SJSA1 (cell line): ENCODE measurements at regions not wholly inside any gene's neighbourhood (a gene's known extent, or its start where the extent isn't known, plus 50 kb on each side); places are given as distances from the start of the nearest gene placed in this dataset.

Experiments used
- DNase-seq, 2 experiments: peaks; one replicate each; pipeline ENCODE4 v3.0.0-alpha.2; 2015 to 2020; ENCODE audit warnings: low spot score in 2 of 2, low read depth in 1 of 2
- H3K27ac ChIP-seq: fragments of 250-450 bp; sonication (Bioruptor Pico); 2 replicates; pipeline ENCODE4 v1.5.1; 2020; ENCODE audit warnings: mild to moderate bottlenecking, moderate library complexity
- H3K27me3 ChIP-seq: fragments of 250-450 bp; sonication (Bioruptor Pico); replicated peaks from 2 replicates; pipeline ENCODE4 v1.5.1; 2020; ENCODE audit warnings: mild to moderate bottlenecking, moderate library complexity
- H3K36me3 ChIP-seq: fragments of 250-450 bp; sonication (Bioruptor Pico); 2 replicates; pipeline ENCODE4 v1.5.1; 2020; ENCODE audit warnings: mild to moderate bottlenecking
- H3K4me1 ChIP-seq: fragments of 250-450 bp; sonication (Bioruptor Pico); replicated peaks from 2 replicates; pipeline ENCODE4 v1.6.1; 2021; ENCODE audit warnings: mild to moderate bottlenecking
- H3K4me3 ChIP-seq: fragments of 250-450 bp; sonication (Bioruptor Pico); 2 replicates; pipeline ENCODE4 v1.5.1; 2020; ENCODE audit warnings: mild to moderate bottlenecking
- H3K9me3 ChIP-seq: fragments of 250-450 bp; sonication (Bioruptor Pico); replicated peaks from 2 replicates; pipeline ENCODE4 v1.5.1; 2020; ENCODE audit warnings: mild to moderate bottlenecking

DNA sequence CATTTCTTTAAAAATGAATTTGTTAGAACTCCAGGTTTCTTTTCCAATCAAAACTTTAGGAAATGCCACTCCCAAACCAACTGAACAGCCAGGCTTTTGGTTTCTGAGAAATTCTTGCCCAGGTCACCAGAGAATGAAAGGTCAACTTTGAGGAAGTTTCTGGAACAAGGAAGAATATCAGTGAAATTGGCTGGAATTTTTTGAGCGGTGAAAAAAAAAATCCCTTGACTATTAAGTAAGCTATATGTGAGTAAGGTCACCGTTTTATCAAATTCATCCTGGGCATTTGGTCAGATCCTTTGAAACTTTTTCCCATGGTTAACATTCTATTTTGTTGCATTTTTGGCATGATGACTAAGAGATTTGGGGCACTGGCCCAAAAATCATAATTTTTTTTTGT, 469.3 kb downstream of the LTN1 start:
- Histone ChIP-seq H3K4me3 (no peak overlapping the region), H3K27ac (no peak overlapping the region), H3K36me3 (no peaks in the 10 kb centered on the region), H3K27me3 (no peaks in the 10 kb centered on the region), H3K9me3 (no peaks in the 10 kb centered on the region), H3K4me1 (peaks cover 5% of the 10 kb centered on the region; the same call in 1 of the 2 replicates)
- no peak for DNase-seq

DNA sequence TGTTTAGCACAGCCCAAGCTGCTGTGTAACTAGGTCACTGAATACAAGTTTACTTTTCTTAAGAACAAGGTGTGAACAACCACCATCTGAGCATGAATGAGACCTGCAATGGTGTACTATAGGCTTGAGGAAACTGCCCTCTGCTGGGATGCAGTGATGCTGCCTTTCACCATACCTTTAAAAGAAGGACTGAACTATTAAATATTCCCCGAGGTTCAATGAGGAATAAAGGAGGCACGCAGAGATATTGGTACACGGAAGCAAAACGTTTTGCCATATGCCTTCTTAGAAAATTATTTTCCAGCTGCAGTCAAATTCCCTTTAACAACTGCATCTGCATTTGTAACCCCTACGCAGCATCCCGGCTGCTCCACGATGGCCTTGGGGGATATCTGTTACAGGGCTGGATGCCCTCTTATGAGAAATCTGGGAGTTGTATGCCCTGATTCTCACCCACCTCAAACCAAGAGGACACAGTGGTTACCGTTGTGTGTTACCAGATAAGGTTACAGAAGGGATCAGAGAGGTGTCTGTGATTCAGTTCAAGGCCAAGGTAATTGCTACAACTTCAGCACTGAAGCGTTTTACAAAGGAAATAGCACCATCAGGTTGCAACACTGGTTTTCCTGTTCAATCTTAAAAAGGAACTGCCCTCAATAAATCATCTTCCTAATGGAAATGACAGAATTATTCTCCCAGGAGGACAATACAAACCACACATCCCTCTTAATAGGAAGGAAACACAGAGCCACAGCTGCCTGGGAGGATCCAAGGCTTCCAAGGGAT, 470.5 kb downstream of the LTN1 start:
- Histone ChIP-seq H3K4me1 (peaks cover 5% of the 10 kb centered on the region; the same call in 1 of the 2 replicates), H3K27ac (no peak overlapping the region), H3K9me3 (no peaks in the 10 kb centered on the region), H3K36me3 (no peaks in the 10 kb centered on the region), H3K4me3 (no peak overlapping the region), H3K27me3 (no peaks in the 10 kb centered on the region)
- DNase-seq, result no peak

DNA sequence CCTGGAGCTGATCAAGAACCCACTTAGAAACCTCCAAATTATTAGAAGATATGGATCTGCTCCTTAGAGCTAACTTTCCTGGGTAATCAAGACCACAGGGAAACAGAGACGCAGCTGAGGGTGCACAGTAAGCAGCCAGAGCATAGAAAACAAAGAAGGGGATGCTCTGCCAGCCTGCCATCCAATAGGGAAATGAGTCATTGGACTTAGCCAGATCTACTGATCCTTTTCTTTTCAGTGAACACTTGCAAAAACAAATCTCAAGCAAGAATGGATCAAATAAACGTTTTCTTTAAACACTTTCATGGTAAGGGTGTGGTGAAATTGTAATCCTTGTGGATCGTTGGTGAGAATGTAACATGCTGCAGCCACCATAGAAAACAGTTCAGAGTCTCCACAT, 474.0 kb downstream of the LTN1 start:
- no peak overlapping the region for H3K27ac ChIP-seq
- no peaks in the 10 kb centered on the region for H3K9me3 ChIP-seq
- no peaks in the 10 kb centered on the region for H3K36me3 ChIP-seq
- peaks cover 5% of the 10 kb centered on the region; the same call in 1 of the 2 replicates for H3K4me1 ChIP-seq
- H3K4me3 ChIP-seq, result no peak overlapping the region
- H3K27me3 ChIP-seq, result no peaks in the 10 kb centered on the region
- DNase-seq, result no peak

DNA sequence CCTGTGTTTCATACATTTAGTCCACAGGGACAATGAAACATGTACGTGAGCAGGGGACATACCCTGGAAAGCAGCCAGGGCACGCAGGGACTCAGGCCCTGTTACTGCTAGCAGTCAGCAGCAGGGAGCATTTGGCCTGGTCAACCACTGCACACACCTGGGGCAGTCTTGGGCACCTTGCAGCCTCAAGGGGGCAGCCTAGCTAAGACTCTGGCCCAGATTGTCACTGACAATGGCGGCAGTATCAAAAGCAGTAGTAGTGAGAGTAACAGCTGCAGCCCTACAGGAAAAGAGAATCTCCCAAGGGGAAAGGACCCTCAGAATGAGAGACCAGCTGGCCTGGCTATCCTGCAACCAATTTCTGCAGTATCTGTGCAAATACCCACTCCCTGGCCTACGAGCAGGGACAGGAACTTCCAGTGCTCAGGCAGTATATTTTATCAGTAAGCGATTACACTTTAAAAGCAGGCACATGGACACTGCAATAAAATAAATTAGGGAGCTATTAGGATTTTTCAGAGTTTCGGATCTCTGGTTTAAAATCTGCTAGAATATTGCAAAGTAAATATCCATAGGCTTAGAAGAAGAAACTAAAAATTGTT, 475.6 kb downstream of the LTN1 start:
- Histone ChIP-seq H3K4me1 (peaks cover 5% of the 10 kb centered on the region; the same call in 1 of the 2 replicates), H3K9me3 (no peaks in the 10 kb centered on the region), H3K27ac (no peak overlapping the region), H3K36me3 (no peaks in the 10 kb centered on the region), H3K4me3 (no peak overlapping the region), H3K27me3 (no peaks in the 10 kb centered on the region)
- peak; percentile 33 to 63 for DNase-seq

DNA sequence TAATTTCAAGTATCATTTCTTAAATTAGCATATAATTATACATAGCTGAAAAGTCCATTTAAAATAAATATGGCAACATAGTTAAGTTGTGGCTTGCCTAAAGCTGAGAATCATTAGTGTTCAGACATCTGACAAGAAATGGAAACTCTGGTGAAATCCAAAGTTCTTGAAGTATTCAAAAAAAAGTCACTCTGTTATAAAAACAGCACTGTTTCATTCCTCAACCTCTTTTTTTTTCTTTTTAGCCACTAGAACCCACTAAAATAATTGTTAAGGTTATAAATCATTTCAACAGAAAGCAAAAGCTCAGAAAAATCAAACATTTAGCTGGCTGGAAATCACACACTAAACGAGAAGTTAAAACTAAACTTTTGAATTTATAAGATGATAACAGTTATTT, 476.7 kb downstream of the LTN1 start:
- Histone ChIP-seq H3K27me3 (no peaks in the 10 kb centered on the region), H3K4me3 (no peak overlapping the region), H3K27ac (no peak overlapping the region), H3K4me1 (peaks cover 5% of the 10 kb centered on the region; the same call in 1 of the 2 replicates), H3K9me3 (no peaks in the 10 kb centered on the region), H3K36me3 (no peaks in the 10 kb centered on the region)
- no peak for DNase-seq

DNA sequence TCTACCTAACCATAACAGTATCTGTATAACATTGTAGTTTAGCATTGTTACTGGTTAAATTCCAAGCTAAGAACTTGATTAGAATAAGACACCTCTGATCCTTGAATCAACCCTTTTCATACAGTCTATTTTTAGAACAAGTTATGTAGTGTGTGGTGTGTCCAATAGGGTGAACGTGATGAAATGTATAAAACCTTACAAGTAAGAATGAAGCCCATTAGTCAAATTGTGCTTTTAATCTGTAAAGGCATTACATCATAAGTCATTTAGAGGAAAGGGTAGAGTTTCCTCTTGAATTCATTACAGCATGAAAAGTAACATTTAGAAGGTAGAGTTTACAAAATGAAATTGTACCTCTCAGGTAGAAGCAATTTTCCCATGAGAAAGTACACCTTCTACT, 479.2 kb downstream of the LTN1 start:
- H3K36me3 ChIP-seq, result no peaks in the 10 kb centered on the region
- no peaks in the 10 kb centered on the region for H3K9me3 ChIP-seq
- no peak overlapping the region for H3K27ac ChIP-seq
- H3K4me3 ChIP-seq, result no peak overlapping the region
- DNase-seq, result no peak
- no peaks in the 10 kb centered on the region; the same call in 1 of the 2 replicates for H3K4me1 ChIP-seq
- H3K27me3 ChIP-seq, result no peaks in the 10 kb centered on the region

DNA sequence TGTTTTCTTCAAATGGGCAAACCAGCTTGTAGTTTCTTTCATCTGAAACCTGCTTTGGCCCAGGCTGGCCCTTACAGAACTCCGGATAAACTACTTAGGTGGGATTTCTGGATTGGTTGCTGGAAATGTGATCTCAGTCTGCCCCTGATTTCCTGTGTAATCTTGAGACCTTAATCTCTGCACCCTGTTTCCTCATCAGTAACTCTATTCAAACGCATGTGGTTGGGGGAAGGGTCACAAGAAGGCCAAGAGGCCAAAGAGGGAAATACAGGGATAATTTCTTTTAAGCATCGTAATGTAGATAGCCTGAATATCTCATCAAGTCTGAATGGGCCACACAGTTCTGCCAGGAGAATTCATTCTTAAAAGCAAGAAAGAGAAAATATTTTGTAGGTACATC, 483.6 kb downstream of the LTN1 start:
- H3K4me1 ChIP-seq, result no peaks in the 10 kb centered on the region
- H3K4me3 ChIP-seq, result no peak overlapping the region
- H3K9me3 ChIP-seq, result no peaks in the 10 kb centered on the region
- H3K27ac ChIP-seq, result no peak overlapping the region
- no peaks in the 10 kb centered on the region for H3K27me3 ChIP-seq
- no peaks in the 10 kb centered on the region for H3K36me3 ChIP-seq
- no peak for DNase-seq

DNA sequence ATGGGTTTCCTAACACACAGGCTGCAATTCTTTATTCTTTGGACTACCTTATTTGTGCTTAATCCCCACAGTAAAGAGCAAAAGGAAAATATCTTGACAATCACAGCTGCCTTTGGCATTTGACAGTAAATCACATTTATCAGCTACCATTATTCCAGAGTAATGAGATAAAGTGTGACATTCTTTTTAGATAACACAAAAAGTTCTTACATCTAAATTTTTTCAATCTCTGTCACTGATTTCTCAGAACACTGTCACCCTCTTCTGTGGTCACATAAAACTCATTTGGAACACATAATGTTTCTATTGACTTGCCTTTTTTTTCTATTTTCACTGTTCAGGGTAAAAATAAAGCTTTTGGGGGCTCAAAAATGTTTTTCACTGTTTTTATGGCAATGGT, 484.6 kb downstream of the LTN1 start:
- H3K4me3 ChIP-seq, result no peak overlapping the region
- no peak overlapping the region for H3K27ac ChIP-seq

DNA sequence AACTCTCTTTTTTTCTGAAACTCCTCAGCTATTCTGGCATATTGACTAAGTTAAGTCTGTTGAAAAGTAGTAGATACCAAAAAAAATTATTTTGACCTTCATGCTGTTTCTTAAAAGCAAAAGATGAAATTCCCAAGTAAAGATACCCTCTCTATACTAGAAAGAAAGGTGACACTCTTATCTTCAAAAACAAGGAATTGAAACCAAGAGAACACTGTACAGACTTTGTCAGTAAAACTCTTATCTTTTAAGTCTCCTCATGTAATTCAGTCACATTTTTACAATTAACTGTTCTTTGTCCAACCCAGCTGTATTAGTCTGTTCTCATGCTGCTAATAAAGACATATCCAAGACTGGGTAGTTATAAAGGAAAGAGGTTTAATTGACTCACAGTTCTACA, 496.2 kb downstream of the LTN1 start:
- no peaks in the 10 kb centered on the region for H3K4me1 ChIP-seq
- H3K9me3 ChIP-seq, result no peaks in the 10 kb centered on the region
- H3K27me3 ChIP-seq, result no peaks in the 10 kb centered on the region
- H3K4me3 ChIP-seq, result no peak overlapping the region
- H3K27ac ChIP-seq, result no peak overlapping the region
- H3K36me3 ChIP-seq, result no peaks in the 10 kb centered on the region
- no peak for DNase-seq

More for the DNA sequence above, 484.6 kb downstream of the LTN1 start:
- Histone ChIP-seq H3K4me1 (no peaks in the 10 kb centered on the region), H3K9me3 (no peaks in the 10 kb centered on the region), H3K27me3 (no peaks in the 10 kb centered on the region), H3K36me3 (no peaks in the 10 kb centered on the region)
- DNase-seq, result no peak

DNA sequence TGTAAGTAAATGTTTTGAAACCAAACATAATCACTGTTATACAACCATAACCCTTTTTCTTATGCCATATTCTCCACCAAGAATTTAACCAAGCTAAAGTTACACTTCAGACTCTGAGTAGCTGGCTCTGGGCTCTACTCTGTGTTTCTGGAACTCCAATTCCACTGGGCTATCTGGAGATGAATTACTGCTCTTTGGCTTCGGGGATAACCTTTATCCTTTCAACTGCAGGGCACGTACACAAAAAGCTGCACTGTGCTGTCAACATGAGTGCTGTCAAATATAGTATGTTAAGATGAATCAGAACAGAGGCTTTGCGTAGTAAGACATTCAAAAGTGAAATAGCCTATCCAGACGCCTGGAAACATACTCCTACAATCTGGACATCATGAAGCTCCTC, 500.6 kb downstream of the LTN1 start:
- Histone ChIP-seq H3K9me3 (no peaks in the 10 kb centered on the region), H3K4me1 (no peaks in the 10 kb centered on the region), H3K27me3 (no peaks in the 10 kb centered on the region), H3K27ac (no peak overlapping the region), H3K4me3 (no peak overlapping the region), H3K36me3 (no peaks in the 10 kb centered on the region)
- no peak for DNase-seq

DNA sequence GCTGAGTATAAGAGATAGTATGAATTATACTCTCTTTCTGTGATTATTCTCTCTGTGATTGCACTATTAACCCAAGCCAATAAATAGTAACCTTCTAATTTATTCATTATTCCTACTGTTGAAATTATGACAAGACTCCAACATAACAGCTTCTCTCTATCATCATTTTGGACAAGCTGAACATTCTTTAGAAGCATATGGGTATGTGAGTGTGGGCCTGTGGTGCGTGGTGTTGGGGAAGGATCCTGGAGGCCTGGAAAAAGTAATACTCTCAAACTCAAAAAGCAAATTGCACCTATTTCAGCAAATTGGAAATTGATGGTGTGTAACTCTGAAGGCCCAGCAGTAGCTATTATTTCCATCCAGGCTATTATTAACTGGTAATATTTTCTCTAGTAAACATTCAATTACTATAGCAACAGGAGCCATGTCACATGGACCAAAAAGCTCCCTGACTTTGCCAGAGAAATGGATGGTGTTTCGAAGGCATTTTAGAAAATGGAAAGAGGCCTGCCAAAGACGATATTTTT, 502.8 kb downstream of the LTN1 start:
- no peak overlapping the region for H3K27ac ChIP-seq

DNA sequence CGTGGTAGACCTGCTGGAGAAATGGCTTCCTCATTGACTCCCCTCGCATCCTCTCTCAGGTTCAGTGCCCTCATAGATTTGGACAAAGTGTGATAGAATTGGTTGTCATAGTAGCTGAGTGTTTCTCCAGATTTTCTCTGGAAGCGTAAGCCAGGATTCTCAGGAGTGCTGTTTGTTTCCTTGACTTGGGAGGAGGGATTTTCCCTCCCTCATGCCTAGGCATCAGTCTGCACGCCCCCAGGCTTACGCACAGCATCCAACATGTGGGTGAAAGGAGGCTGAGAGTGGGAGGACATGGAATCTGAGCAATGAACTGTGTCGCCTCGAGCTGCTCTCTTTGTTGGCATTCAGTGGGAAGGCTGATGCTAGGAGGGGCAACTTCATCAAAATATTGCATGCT, 503.5 kb downstream of the LTN1 start:
- H3K36me3 ChIP-seq, result no peaks in the 10 kb centered on the region
- no peak for DNase-seq
- H3K4me1 ChIP-seq, result no peaks in the 10 kb centered on the region
- no peaks in the 10 kb centered on the region for H3K27me3 ChIP-seq
- no peak overlapping the region for H3K4me3 ChIP-seq
- no peaks in the 10 kb centered on the region for H3K9me3 ChIP-seq
- no peak overlapping the region for H3K27ac ChIP-seq

More for the DNA sequence above, 502.8 kb downstream of the LTN1 start:
- H3K27me3 ChIP-seq, result no peaks in the 10 kb centered on the region
- no peaks in the 10 kb centered on the region for H3K4me1 ChIP-seq
- no peaks in the 10 kb centered on the region for H3K36me3 ChIP-seq
- H3K4me3 ChIP-seq, result no peak overlapping the region
- no peaks in the 10 kb centered on the region for H3K9me3 ChIP-seq
- no peak for DNase-seq

DNA sequence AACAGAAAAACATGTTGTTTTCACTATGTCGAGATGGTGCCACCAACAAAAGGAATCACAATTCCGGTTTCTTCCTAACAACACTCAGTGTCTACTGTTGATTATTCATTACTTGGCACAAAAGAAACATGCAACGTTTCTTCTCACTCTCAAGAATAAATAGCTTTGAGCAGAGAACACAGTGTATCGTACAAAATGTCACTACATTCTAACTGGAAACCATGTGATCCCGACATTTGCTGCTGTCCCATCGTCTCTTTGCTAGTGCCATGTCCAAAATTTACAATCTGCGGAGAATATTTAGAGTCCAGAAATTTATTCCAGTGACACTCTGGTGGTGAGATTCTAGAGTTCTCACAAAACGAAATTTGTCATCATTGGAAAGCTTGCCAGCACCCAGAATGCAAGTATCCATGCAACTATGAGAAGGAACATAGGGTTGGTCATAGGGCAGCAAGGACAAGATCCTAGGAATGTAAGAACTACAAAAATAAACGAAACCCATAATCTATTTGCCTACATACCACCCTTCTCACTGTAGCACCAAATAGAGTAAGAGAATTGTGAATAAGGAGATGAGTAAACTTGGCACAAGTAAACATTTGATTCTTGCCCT, 505.1 kb downstream of the LTN1 start:
- H3K4me1 ChIP-seq, result no peaks in the 10 kb centered on the region
- no peak overlapping the region for H3K27ac ChIP-seq
- no peaks in the 10 kb centered on the region for H3K9me3 ChIP-seq
- H3K36me3 ChIP-seq, result no peaks in the 10 kb centered on the region
- H3K4me3 ChIP-seq, result no peak overlapping the region
- H3K27me3 ChIP-seq, result no peaks in the 10 kb centered on the region
- DNase-seq, result no peak
